HG02798 (cell line): ENCODE measurements at regions not wholly inside any gene's neighbourhood (a gene's known extent, or its start where the extent isn't known, plus 50 kb on each side); places are given as distances from the start of the nearest gene placed in this dataset.
"Not testable (repeated sequence)": the region's sequence is repeated elsewhere in the genome, so short reads cannot be mapped to it uniquely, and the experiment has no call there.

Experiments used
- ATAC-seq: cut with Tn5 transposase; IDR thresholded peaks from one replicate; pipeline ENCODE4 v1.9.1; 2021; ENCODE audit warnings: mild to moderate bottlenecking; ENCODE audit not compliant: unreplicated experiment, poor library complexity

DNA sequence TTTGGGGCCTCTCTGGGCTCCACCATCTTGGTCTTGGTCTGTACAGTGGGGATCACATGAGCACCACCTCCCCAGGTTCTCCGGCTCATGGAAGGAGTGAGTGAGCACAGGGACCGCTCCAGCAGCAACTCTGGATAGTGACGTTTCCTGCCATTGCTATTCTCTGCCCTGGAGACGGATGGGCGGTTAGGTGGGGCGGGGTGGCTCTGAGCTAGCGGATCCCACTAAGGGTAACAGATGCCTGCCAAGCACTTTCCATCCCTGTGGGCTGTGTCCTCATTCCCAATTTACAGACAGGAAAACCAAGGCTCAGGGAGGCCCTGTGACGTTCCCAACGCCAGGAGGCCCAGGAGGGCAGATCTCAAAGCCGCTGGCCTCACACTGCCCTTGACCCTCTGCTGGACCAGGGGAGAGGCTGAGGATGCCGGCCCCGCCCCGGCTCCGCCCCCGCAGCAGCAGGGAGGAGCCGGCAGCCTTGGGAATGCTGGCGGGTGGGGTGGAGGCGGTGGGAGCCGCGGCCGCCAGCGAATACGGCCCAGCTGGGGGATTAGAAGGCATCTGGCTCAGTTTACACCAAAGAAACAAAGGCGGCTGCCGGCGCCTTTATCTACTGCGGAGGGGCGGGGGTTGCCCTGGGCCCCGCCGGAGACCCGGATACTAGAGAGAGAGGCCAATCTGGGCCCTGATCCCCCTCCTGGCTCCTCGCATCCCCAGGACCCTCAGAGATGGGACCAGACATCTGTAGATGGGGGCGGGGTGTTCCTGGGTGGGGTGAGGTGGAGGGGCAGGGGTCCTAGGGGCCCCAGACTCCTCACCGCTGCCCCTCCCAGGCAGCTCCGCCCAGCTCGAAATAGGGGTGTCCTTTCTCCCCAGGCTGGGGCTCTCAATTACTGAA is 122.3 kb upstream of the CIBAR2 start:
- no peak for ATAC-seq

DNA sequence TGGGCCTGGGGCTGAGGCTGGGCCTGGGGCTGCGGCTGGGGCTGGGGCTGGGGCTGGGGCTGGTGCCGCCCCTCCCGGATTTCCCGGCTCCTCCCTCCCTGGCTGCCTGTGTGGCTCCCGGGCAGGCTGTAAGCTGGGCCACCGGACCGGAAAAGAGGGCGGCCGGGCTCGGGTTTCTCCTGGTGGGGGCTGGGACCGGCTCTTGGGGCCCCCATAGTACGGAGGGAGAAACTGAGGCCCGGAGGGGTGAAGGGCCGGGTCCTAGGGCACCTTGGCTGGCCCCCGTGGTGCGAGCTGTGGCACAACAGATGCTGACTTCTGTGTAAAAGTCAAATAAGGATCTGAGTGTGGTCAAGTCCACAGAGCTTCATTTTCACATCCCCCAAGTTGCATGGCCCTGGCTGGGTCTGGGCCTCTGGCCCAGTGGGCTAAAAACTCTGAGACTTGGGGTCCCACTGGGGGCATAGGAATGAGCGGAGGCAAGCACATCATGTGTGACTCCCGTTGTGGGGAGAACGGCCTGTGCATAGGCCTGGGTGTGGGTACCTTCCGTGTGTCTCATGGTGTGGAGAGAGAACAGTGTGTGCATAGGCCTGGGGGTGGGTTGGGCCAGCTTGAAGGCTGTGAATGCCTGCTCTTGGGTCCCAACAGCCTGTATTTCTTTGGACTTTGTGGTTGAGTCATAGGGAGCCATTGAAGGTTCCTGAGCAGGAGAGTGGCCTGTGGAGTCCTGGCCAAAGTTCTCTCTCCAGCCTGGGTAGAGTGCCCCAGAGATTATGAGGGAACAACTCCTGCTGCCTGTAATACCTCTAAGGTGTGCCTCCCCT is 123.9 kb upstream of the CIBAR2 start:
- peak; percentile 44 for ATAC-seq

DNA sequence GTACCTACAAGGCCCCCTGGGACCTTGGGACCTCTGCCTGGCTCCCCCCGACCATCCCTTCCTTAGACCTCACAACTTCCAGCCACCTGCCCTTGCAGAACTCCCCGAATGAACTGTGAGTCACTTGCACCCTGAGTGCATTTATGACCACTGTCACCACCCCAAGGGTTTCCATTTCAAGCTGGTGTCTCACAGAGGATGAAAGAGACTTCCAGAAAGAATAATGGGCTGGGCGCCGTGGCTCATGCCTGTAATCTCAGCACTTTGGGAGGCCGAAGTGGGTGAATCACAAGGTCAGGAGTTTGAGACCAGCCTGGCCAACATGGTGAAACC is 124.5 kb upstream of the CIBAR2 start:
- ATAC-seq: no peak

DNA sequence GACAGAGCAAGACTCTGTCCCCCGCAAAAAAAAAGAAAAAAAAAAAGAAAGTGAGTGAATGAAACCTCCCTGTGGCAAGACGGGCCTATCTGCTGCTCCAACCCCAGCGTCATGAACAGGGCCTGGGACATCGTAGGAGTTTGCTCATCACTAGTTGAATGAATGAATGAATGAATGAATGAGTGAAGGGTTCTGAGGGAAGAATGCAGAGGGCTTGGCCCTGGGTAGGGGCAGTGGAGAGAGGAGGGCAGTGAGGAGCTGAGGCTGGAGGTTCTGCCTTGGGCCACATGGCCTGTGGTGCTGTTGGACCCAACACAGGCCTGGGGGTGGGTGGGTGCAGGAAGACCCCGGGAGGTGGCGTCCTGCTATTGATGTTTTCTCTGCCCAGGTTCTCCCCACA is 125.5 kb upstream of the CIBAR2 start:
- ATAC-seq: no peak

DNA sequence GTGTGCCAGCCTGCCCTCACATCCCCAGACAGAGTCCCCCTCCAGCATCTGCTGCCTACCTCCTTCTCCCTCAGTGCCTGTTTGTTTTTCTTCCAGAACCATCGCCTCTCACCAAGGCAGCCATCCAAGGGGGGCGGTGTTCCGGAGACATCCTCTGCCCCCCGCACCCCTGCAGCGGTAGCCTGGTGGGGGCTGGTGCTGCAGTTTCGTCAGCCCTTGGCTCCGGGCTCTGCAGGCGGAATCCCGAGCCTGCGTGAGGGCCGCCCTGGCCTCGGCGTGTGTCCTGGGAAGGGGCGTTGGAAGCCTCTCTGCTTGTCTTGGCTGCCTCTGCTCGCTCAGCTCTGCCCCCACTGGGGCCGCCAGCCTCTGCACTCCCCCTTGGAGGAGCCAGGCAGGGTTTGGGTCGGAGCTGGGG is 126.0 kb upstream of the CIBAR2 start:
- ATAC-seq: no peak

DNA sequence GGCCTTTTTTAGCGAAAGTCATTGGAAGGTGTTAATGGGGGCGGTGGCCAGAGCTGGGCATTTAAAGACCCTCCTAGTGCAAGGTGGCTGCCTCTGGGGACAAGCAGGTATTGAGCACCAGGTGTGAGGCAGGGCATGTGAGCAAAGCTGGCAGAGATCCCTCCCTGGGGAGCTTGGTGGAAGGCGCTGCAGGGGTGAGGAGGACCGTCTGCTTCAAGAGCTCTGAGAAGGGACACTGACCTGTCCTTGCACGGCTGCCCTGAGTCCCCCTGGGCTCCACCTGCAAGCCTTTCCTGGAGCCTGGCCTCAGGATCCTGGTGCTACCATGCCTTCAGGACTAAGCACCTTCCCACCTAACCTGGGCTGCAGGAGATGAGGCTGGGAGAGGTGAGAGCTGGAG is 127.0 kb upstream of the CIBAR2 start:
- no peak for ATAC-seq

DNA sequence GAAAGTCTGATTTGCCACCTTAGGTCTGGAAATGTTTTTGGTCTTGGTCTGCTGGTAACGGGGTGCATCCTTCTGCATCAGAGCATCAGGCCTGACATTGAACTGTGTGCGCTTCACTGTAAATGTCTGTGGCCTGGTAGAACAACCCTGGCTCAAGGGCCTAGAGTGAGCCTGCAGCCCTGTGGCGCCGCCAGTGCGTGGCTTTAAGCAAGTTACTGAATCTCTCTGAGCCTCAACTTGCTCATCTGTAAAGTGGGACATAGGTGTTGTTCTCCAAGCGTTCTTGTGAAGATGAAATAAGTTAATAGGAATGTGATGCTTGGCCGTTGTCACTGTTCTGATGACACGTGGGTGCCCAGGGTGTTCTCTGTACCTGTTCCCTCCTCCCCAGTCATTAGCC is 127.6 kb upstream of the CIBAR2 start:
- no peak for ATAC-seq

DNA sequence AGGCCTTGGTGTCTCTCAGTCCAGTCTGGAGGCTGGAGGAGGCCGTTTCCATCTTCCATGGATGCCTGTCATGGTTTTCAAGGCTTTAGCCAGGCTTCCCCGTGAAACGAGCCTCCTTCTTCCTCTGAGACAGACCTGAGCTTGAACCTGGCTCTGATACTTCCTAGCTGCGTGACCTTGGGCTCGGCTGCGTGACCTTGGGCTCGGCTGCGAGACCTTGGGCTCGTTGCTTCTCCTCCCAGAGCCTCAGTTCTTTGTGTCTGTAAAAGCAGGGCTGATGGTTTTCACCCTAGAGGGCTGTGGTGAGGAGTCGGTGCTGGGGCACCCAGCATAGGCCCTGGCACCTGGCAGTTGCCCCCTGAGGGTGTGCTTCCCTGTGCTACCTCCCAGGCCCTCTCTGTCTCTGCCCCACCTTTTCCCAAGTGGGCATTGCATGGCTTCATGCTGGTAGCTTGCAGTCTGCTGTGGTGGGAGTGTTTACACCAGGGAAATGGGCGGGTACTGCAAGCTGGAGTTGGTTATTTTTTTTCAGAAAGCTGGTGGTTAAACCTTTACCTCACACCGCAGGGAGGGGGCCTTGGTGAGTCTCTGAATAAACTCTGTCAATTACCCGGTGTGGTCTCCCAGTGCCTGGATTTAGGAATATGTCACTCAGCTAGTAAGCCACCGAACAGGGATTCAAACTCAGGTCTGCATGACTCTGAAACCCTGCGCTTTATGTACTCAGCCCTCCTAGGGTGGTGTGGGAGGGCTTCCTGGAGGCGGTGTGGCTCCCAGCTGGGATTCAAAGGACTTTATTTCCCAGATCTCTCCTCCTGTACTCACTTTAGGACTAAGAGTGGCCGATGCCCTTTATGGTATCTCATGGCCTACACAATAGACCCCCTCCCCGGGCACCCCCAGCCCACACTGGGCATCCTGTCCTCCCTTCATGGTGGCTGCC is 129.0 kb upstream of the CIBAR2 start:
- no peak for ATAC-seq

DNA sequence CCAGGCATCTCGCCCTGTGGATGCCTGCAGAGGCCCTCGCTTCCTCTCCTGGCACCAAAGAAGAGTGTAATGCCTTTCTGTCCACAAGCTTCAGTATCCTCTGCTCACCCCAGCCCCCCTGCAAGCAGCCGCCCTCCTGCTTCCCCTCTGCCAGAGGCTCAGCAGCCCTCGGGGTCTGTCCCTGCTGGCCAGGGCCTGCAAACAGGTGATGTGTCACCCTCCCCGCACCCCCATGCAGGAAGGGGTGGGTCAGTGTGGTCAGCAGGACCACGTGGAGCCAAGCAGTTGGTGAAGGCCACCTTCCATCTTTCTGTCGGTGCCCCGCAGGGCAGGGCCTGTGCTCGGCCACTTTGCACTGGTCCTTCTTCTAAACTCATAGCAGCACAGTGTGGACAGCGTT is 129.9 kb upstream of the CIBAR2 start:
- no peak for ATAC-seq

DNA sequence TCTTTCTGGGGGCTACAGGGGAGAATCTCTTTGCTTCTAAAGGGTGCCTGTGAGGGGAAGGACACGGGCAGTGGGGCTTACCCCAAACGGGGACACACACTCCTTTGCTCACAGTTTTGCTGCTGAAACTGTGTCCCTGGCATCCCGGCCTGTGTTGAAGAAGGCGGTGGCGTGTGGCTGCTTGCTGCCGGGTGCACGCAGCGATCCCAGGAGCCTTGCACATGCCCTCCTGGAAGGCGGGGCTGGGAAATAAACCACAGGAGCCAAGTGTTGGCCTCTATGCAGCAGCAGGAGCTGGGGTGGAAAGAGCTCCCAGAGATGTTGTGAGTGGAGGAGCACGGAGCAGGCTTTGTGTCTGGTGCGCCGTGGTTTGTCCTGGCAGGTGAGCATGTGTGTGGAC is 131.0 kb upstream of the CIBAR2 start:
- ATAC-seq: no peak

DNA sequence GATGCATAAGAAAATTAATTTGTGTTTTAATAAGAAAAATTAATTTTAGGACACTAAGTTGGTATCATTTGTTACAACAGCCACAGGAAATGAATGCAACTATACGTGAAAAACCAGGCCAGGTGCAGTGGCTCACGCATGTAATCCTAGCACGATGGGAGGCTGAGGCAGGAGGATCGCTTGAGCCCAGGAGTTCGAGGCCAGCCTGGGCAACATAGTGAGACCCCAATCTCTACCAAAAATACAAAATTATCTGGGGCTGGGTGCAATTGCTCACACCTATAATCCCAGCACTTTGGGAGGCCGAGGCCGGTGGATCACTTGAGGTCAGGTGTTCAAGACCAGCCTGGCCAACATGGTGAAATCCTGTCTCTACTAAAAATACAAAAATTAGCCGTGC is 132.2 kb upstream of the CIBAR2 start:
- ATAC-seq: not testable (repeated sequence)

DNA sequence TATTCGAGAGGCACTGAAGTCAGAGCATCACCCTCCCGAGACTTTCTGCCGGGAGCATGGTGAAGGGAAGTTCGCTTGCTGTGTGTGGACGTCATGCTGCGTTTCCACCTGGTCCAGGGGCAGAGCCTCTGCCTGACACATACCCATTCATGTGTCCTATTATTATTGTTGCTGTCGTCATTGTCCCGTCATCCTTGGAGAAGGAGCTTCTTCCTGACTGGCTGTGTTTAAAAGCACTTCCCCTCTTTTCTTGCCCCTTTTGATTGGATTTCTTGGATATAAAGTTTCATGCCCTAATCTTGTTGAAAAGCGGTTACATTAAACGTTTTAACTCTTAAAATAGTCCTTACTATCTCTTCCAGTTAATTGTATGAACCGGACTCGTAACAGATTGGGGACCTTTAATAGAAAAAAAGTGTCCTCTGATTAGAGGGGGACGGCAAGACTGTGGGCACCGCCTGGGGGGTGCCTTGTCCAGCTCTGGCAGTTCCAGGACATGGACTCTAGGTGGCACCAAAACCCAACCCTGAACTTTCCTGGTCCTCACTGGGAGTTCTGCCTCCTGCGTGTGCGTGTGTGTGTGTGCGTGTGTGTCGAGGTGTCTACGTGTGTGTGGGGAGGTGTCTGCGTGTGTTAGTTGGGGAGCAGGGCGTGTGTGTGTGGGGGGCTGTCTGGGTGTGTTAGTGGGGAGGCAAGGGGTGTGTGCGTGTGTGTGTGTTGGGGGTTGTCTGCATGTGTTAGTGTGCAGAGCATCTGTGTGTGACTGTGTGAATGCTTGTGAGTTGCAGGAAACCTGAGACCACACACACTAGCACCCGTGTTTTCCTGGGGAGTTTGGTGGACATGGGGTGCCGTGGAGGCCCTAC is 133.3 kb upstream of the CIBAR2 start:
- no peak for ATAC-seq

DNA sequence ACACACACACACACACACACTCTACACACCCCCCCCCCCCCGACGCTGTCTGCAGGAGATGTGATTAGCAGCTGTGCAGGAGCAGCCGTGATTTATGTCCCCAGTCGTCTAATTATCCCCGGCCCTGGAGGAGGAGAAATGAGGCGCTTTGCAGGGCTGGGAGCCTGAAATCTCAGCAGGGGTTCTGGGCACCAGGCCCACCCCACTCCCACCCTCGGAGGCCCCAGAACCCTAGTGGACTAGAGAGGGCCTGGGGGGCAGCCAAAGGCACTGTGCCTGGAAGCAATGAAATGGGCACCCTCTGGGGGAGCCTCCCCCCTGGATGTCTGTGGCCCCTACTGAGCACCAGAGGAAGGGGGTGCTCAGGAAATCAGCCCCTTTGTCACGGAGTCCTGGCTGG is 134.2 kb upstream of the CIBAR2 start:
- no peak for ATAC-seq

DNA sequence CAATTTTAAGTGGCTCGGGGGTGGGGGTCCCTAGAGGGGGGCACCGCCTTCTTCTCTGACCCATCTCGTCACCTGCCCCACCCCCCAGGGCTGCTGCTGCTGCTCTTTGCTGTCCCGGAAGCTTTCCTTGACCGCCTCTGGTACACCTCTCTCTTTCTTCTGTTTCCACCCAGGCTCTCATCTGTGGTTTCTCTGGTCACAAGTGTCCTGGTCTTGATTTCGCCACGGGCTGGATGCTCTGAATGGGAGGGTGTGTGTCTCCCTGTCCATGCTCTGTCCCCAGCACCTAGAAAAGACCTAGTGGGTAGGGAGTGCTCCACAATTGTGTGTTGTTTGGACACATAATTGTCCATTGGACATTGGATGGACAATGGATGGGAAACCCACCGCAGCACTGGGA is 134.7 kb upstream of the CIBAR2 start:
- ATAC-seq: no peak

DNA sequence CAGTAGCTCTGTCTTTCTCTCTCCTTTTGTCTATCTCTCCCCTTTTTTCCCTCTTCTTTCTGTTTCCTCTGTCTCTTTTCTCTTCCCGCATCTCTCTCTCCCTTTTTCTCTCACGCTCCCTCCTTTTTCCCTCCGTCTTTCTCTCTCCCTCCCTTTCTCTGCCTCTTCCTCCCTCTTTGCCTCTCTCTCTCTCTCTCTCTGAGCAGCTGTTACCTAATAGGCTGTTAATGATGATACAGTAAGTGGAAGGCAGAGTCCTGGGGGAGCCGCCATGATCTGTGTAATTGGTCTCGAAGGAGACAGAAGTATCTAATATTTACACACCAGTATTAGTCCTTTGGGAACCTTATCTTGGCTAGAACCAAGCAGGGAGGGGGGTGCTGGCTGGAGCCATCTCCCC is 136.1 kb upstream of the CIBAR2 start:
- ATAC-seq: no peak

DNA sequence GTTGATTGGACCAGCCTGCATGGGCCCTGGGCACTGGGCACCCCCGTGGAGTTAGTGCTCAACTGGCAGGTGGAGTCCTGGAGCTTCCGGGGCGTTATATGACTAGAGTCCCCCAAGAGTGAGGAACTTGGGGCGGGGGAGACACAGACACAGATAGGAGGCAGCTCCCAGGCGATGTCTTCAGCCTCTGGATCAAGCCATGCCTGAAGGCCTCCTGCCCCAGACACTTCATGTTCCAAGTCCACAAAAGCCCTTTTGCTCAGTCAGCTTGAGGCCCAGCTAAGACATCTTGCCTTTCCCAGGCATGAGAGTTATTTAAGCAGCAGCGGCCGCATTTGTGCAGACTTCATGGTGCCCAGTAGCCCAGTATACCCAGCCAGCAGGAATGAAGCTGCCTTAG is 136.6 kb upstream of the CIBAR2 start:
- no peak for ATAC-seq

DNA sequence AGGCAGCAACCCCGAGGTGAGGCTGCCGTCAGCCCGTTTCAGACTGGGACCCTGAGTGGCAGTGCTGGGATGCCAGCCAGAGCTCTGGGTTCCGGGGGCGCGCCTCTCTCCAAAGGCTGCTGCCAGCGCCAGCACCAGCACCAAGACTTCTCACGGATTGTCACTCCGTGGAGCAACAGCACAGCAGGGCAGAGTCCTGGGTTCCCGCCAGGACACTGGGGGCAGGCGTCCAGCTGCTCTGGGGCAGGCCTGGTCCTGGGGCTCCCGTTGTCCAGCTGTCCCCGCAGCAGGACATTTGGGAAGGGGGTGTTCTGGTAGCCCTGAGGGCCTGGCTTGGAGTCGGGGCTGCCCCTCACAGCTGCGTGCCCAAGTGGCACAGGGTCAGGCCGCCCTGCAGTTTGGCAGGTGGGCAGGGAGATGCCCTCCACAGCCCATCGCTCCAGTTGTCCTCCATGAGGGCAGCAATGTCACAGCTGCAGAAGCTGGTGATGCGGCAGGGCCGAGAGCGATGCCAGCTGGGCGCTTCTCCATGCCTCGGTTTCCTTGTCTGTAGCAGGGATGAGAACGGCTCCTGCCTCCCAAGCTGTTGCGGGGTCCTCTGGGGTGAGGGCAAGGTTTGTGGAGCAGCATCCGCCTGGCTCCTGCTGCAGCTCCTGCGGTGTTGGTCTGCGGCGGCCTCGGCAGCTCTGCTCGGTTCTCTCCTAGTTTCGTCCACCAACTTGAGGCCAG is 137.3 kb upstream of the CIBAR2 start:
- no peak for ATAC-seq

DNA sequence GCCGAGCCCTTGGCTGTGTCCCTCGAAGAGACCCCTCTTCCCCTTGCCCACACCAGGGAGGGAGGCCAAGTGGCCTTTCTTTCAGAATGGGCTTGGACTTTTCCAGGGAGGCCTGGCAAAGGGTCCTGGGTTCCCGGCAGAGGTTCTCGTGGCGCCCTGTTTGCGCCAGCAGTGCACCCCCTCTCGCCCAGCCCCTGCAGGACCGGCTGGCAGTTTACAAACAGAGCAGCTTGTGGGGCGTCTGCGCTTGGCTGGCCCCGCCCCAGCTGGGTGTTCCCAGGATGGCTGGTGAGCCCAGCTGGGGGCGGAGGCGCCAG is 137.8 kb upstream of the CIBAR2 start:
- no peak for ATAC-seq

DNA sequence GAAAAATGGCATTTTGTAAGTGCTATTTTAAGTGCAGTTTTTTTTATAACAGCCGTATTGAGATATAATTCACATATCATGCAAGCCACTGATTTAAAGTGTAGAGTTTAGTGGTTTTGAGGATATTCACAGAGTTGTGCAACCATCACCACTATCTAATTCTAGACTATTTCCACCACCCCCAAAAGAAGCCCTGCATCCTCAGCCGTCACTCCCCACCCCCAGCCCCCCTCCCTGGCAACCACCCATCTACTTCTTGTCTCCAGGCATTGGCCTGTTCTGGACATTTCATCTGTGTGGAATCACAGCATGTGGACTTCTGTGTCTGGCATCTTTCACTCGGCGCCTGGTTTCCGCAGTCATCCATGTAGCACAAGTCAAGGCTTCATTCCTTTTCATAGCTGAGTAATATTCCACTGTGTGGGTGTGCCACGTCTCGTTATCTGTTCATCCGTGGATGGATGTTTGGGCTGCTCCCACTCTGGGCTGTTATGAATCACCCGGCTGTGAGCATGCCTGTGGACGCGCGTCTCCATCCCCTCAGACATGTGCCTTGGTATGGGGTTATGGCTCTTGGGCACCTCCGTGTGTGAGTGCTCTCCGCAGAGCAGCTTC is 138.4 kb upstream of the CIBAR2 start:
- no peak for ATAC-seq
